ENCODE measurements at regions not wholly inside any gene's neighbourhood (a gene's known extent, or its start where the extent isn't known, plus 50 kb on each side); places are given as distances from the start of the nearest gene placed in this dataset.

DNA sequence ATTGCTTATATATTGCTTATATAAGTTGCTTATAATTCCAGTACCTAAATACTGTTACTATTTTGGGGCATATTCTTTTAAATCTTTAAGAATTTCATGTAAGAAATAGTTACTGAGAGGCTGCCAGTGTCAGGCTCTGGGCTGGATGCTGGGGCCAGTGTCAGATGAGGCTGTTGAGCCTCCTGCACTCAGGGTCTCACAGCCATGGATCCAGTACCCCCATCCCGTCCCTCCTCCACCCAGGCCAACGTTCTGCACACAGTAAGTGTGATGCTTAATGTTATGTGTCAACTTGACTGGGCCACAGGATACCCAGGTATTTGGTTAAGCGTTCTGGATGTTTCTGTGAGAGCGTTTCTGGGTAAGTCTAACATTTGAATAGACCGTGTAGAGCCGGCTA, 119.5 kb upstream of the PMEPA1 start:
- intact Hi-C loops (cut with micrococcal nuclease; ENCODE audit: unreplicated experiment), result no loop called here
- H3K27me3 Mint-ChIP-seq (ENCODE audit: insufficient read depth, unreplicated experiment), result peaks cover 14% of the 10 kb centered on the region
- Histone ChIP-seq H3K36me3 (ENCODE audit: control insufficient read depth, insufficient read depth, low read length) (no peaks in the 10 kb centered on the region), H3K9me3 (no peaks in the 10 kb centered on the region), H3K27me3 (replicated peaks; ENCODE audit: control insufficient read depth, insufficient read depth, low read length) (peaks cover 1% of the 10 kb centered on the region), H3K4me1 (no peaks in the 10 kb centered on the region), H3K4me3 (ENCODE audit: low read depth, low read length) (no peak overlapping the region)
- no peak overlapping the region for H3K27ac Mint-ChIP-seq (ENCODE audit: unreplicated experiment)
- H3K4me3 Mint-ChIP-seq (ENCODE audit: unreplicated experiment), result no peak overlapping the region
- no peaks in the 10 kb centered on the region for H3K9me3 Mint-ChIP-seq (ENCODE audit: unreplicated experiment)
- BruUV-seq (replicated peaks), result no TSS peak
- TF ChIP-seq, protein P1, sequence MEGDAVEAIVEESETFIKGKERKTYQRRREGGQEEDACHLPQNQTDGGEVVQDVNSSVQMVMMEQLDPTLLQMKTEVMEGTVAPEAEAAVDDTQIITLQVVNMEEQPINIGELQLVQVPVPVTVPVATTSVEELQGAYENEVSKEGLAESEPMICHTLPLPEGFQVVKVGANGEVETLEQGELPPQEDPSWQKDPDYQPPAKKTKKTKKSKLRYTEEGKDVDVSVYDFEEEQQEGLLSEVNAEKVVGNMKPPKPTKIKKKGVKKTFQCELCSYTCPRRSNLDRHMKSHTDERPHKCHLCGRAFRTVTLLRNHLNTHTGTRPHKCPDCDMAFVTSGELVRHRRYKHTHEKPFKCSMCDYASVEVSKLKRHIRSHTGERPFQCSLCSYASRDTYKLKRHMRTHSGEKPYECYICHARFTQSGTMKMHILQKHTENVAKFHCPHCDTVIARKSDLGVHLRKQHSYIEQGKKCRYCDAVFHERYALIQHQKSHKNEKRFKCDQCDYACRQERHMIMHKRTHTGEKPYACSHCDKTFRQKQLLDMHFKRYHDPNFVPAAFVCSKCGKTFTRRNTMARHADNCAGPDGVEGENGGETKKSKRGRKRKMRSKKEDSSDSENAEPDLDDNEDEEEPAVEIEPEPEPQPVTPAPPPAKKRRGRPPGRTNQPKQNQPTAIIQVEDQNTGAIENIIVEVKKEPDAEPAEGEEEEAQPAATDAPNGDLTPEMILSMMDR (IDR thresholded peaks at IDR 0.05; ENCODE audit: insufficient read depth in 1 of 2, low read depth in 1 of 2, low read length in 1 of 2, severe bottlenecking in 1 of 2, unreplicated experiment in 1 of 2), result no peak
- ChIA-PET CTCF (no interaction called here), POLR2A (no interaction called here)
- no peak for DNase-seq
- H3K4me1 Mint-ChIP-seq (ENCODE audit: low read depth, unreplicated experiment), result no peaks in the 10 kb centered on the region
- H3K36me3 Mint-ChIP-seq (ENCODE audit: insufficient read depth, unreplicated experiment), result no peaks in the 10 kb centered on the region

DNA sequence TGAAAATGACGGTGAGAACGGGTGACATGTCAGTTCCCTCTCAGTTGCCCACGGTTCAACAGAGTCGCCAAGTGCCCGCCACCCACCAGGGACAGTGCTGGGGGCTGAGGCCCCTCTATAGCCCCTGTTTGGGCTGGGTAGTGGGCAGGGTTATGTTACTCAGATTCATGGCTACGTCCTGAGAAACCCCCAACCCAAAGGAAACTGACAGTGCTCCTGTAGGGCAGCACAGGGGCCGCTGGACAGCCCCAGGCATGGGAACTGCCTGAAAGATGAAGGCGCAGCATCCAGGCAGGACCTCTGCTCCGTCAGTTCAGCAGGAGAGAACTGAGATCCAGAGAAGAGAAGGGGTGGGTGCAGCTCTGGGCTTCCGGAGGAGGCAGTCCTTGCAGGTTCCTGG, 118.9 kb upstream of the PMEPA1 start:
- Histone ChIP-seq H3K4me1 (no peaks in the 10 kb centered on the region), H3K36me3 (ENCODE audit: control insufficient read depth, insufficient read depth, low read length) (no peaks in the 10 kb centered on the region), H3K4me3 (ENCODE audit: low read depth, low read length) (no peak overlapping the region), H3K9me3 (no peaks in the 10 kb centered on the region), H3K27me3 (replicated peaks; ENCODE audit: control insufficient read depth, insufficient read depth, low read length) (no peaks in the 10 kb centered on the region; the same call in none of the 2 replicates)
- TF ChIP-seq, protein P1 (IDR thresholded peaks at IDR 0.05; ENCODE audit: insufficient read depth in 1 of 2, low read depth in 1 of 2, low read length in 1 of 2, severe bottlenecking in 1 of 2, unreplicated experiment in 1 of 2), result no peak
- Mint-ChIP-seq H3K4me3 (ENCODE audit: unreplicated experiment) (no peak overlapping the region), H3K9me3 (ENCODE audit: unreplicated experiment) (no peaks in the 10 kb centered on the region), H3K4me1 (ENCODE audit: low read depth, unreplicated experiment) (no peaks in the 10 kb centered on the region), H3K27me3 (ENCODE audit: insufficient read depth, unreplicated experiment) (peaks cover 17% of the 10 kb centered on the region), H3K36me3 (ENCODE audit: insufficient read depth, unreplicated experiment) (no peaks in the 10 kb centered on the region), H3K27ac (ENCODE audit: unreplicated experiment) (no peak overlapping the region)
- ChIA-PET CTCF (no interaction called here), POLR2A (no interaction called here)
- BruUV-seq (replicated peaks), result no TSS peak
- intact Hi-C loops (cut with micrococcal nuclease; ENCODE audit: unreplicated experiment), result no loop called here
- DNase-seq, result no peak

DNA sequence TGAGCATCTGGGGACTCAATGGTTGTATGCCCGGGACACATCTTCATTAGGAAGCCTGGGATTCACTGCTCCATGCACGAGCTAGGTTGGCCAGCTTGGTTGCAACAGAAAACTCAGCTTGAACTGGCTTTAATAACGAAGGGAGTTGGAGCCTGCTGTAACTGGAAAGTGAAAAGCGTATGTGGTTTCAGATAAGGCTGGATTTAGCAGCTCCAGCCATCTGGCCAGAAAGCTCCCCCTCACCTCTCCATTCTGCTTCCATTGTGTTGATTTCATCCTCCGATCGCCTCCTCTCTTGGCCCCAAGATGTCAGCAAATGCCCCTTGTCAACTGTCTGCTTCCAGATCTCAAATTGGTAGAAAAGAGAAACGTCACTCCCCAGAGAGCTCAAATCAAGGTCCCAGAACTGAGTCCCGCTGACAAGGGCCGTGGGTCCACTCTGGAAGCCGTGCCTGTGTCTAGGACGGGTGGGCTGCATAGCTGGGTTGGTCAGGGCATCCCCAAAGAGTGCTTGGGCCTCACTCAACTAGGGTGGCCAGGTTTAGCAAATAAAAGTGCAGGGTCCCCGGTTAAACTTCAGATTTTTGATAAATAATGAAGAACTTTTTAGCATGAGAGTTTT, 117.0 kb upstream of the PMEPA1 start:
- Histone ChIP-seq H3K27me3 (replicated peaks; ENCODE audit: control insufficient read depth, insufficient read depth, low read length) (no peaks in the 10 kb centered on the region; the same call in 1 of the 2 replicates), H3K4me3 (ENCODE audit: low read depth, low read length) (no peak overlapping the region), H3K4me1 (no peaks in the 10 kb centered on the region), H3K36me3 (ENCODE audit: control insufficient read depth, insufficient read depth, low read length) (no peaks in the 10 kb centered on the region), H3K9me3 (no peaks in the 10 kb centered on the region)
- POLR2A ChIA-PET, result no interaction called here
- DNase-seq, result no peak
- intact Hi-C loops (cut with micrococcal nuclease; ENCODE audit: unreplicated experiment), result no loop called here
- Mint-ChIP-seq H3K4me3 (ENCODE audit: unreplicated experiment) (no peak overlapping the region), H3K36me3 (ENCODE audit: insufficient read depth, unreplicated experiment) (no peaks in the 10 kb centered on the region), H3K27ac (ENCODE audit: unreplicated experiment) (no peak overlapping the region), H3K4me1 (ENCODE audit: low read depth, unreplicated experiment) (no peaks in the 10 kb centered on the region), H3K9me3 (ENCODE audit: unreplicated experiment) (no peaks in the 10 kb centered on the region), H3K27me3 (ENCODE audit: insufficient read depth, unreplicated experiment) (peaks cover 9% of the 10 kb centered on the region)
- CTCF ChIA-PET, result interaction anchor here (0.6 kb wide), 1 partner anchor 173 kb away, joined by 3 read pairs; no protein-coding TSS in a partner anchor
- TF ChIP-seq, protein P1 (IDR thresholded peaks at IDR 0.05; ENCODE audit: insufficient read depth in 1 of 2, low read depth in 1 of 2, low read length in 1 of 2, severe bottlenecking in 1 of 2, unreplicated experiment in 1 of 2), result no peak
- no TSS peak for BruUV-seq (replicated peaks)
